ENCODE measurements at regions not wholly inside any gene's neighbourhood (a gene's known extent, or its start where the extent isn't known, plus 50 kb on each side); places are given as distances from the start of the nearest gene placed in this dataset.

DNA sequence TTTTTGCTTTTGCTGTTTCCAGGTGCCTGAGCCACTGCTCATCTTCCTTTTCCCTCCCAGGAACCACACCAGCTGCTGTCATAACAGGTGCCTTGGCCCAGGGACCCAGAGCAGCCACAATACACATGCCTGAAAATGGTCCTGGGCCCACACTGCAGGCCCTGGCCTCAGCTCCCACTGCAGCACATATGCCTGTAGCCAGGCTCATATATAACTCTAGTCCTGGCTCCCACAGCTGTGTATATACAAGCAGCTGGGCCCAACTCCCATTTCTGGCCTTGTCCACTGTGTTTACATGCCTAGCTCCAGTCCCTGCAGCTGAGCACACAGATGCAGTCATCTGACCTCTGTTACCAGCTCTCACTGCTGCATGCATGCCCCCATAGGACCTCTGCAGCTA lies 930.5 kb downstream of the ADGRL3 start:
- Histone ChIP-seq H3K4me3 (no peak overlapping the region), H3K27ac (no peak overlapping the region), H3K9me3 (no peaks in the 10 kb centered on the region), H3K27me3 (no peaks in the 10 kb centered on the region), H3K36me3 (no peaks in the 10 kb centered on the region), H3K4me1 (no peaks in the 10 kb centered on the region)
- intact Hi-C loops (cut with DNase I) = no loop called here
- no peak for DNase-seq
- no peak for TF ChIP-seq POLR2A (IDR thresholded peaks at IDR 0.05)
- TF ChIP-seq, protein P1, sequence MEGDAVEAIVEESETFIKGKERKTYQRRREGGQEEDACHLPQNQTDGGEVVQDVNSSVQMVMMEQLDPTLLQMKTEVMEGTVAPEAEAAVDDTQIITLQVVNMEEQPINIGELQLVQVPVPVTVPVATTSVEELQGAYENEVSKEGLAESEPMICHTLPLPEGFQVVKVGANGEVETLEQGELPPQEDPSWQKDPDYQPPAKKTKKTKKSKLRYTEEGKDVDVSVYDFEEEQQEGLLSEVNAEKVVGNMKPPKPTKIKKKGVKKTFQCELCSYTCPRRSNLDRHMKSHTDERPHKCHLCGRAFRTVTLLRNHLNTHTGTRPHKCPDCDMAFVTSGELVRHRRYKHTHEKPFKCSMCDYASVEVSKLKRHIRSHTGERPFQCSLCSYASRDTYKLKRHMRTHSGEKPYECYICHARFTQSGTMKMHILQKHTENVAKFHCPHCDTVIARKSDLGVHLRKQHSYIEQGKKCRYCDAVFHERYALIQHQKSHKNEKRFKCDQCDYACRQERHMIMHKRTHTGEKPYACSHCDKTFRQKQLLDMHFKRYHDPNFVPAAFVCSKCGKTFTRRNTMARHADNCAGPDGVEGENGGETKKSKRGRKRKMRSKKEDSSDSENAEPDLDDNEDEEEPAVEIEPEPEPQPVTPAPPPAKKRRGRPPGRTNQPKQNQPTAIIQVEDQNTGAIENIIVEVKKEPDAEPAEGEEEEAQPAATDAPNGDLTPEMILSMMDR (IDR thresholded peaks at IDR 0.05) = no peak

DNA sequence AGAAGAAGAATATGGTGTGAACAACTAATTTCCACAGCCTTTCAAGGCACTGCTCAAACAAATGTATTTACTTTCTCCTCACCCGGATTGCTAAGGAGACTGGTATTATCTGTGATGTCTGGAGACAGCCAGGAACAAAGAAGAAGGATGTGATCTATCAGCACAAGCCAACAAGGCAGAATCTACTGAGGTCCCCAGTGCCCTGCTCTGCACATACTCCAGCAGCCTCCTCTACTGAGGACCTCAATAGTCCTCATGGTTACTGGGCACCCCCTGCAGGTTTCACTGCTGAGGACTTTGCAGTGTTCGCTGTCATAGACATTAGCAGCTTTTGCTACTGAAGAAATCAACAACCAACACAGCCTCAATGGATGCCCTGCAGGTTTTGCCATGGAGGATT lies 930.1 kb downstream of the ADGRL3 start:
- DNase-seq = no peak
- no peak for TF ChIP-seq POLR2A (IDR thresholded peaks at IDR 0.05)
- TF ChIP-seq, protein P1 (IDR thresholded peaks at IDR 0.05) = no peak
- H3K4me1 ChIP-seq = no peaks in the 10 kb centered on the region
- H3K9me3 ChIP-seq = no peaks in the 10 kb centered on the region
- intact Hi-C loops (cut with DNase I) = no loop called here
- H3K27me3 ChIP-seq = no peaks in the 10 kb centered on the region
- H3K4me3 ChIP-seq = no peak overlapping the region
- 38 to 72% methylated on average over 1 to 2 of the region's 2 CpGs for WGBS, 2 donors
- no peak overlapping the region for H3K27ac ChIP-seq
- H3K36me3 ChIP-seq = no peaks in the 10 kb centered on the region

Measured in esophagus squamous epithelium (tissue), 5 donors.